ENCODE measurements at regions not wholly inside any gene's neighbourhood (a gene's known extent, or its start where the extent isn't known, plus 50 kb on each side); places are given as distances from the start of the nearest gene placed in this dataset.

DNA sequence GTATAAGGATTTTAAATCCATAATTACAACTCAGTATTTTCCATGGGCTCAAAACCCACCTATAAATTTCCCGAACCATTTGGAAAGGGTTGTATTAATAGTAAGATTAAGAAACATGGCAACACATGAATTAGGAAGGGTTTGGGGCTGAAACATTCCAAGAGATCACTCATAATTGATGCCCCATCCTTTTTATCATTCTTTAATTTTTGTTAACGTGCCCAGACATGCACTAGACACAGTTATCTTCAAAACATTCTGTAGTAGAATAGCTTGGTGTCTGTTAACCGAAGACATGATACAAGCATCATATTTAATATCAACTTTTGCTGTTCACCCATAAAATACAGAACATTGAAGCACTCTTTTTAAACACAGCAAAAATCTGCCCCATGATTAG lies 106.8 kb upstream of the FRMD6 start:
- no peak for DNase-seq (ENCODE audit: low read depth in 2 of 2, low spot score in 1 of 2)

DNA sequence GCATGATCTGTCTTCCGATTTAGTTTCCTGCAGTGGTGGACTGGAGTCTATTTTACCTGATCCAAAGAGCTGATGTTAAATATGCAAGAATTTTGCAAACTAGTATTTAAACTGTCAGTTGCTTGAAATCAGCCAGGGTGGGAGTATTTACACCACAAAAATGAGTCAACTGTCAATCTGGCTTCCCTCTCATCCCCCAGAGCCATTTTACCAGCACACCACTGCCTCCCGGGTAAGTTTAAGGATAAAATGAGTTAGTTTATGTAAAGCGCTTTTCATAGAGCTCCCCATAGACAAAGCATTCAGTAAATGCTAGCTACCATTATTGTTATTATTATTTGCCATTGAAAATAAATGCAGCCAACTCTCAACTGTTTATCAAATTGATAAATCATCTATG lies 106.3 kb upstream of the FRMD6 start:
- no peak for DNase-seq (ENCODE audit: low read depth in 2 of 2, low spot score in 1 of 2)

DNA sequence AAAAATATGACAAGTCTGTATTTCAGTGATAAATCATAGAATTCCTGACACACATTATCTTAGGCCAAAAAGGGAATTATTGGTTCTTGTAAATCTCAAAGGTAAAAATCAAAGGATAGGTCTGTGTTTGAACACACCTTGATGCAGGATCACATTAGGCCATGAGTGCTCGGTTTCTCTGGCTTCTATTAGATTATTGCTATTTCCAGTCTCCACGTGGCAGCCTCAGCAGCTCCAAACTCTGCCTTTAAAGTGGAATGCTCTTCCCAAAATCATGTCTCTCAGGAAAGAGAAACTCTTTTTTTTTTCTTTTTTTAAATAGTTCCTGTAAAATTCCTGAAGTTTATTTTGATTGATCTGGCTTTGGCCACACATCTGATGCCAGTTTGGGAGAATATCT lies 105.6 kb upstream of the FRMD6 start:
- no peak for DNase-seq (ENCODE audit: low read depth in 2 of 2, low spot score in 1 of 2)

DNA sequence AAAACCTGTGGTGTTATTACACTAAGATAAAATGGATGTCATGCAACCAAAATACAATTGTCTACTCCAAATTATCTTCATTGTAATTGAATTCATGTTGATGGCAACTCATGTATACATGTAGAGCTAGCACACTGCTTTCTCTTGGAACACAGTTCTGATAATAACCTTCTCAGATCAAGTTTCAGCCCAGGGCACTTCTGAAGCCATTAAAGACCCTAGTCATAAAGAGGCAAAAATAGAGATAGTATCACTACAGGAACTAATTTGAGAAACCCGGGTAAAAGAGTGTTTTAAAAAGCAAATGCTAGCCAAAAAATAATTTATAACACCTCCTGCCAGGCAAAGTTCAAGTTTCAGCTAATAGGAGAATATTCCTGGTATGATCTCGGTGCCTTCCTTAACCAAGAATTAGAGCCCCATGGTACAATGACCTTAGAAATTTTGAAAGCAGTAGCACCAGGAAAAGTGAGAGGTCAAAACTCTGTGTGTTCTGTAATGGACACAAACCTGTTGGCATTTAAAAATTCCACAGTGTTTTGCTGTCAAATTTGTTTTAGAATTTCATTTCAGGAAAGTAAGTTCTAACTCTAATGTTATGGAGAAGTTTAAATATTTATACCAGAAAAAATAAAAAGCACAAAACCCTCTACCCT lies 105.0 kb upstream of the FRMD6 start:
- no peak for DNase-seq (ENCODE audit: low read depth in 2 of 2, low spot score in 1 of 2)

DNA sequence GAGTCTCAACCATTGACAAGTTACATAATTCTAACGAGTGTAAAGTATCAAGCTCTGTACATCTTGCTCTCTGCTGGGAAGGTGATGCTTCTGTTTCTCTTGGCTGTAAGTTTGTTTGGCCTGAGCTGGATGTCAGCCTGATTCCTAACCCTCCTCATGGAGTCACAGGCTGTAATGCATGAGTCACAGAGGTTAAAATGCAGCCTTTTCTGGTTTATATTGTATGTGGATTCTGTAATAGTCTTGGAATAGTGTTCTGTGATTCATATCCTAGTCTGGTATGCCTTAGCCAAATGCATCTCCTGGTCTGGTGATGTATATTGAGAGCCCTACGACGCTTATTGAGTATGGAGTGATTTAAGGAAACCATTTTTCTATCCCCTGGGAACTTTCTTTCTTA lies 104.5 kb upstream of the FRMD6 start:
- no peak for DNase-seq (ENCODE audit: low read depth in 2 of 2, low spot score in 1 of 2)

- DNase-seq (ENCODE audit: low read depth in 2 of 2, low spot score in 1 of 2), result no peak
Measured at GRCh38 chr14:51547701-51548100, 104.0 kb upstream of the FRMD6 start.

- DNase-seq (ENCODE audit: low read depth in 2 of 2, low spot score in 1 of 2), result no peak
Measured at GRCh38 chr14:51548187-51548586, 103.5 kb upstream of the FRMD6 start.

DNA sequence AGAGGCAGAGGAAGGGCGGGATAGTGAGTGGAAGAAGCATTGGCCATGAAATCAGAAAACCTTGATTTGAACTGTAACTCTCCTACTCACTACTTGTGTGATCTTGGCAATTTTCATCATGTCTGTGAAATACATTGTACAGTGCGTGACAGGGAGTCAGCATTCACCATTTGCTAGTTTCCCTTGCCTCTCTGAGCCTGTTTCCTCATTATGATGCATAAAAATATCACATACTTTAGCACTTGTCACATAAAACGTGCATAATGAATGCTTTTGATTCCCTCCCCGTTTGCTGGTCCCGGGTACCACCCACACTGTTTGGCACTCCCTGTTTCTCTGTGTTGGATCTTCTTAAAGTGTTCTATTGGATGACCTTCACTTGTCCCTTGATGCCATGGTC lies 101.1 kb upstream of the FRMD6 start:
- no peak for DNase-seq (ENCODE audit: low read depth in 2 of 2, low spot score in 1 of 2)

DNA sequence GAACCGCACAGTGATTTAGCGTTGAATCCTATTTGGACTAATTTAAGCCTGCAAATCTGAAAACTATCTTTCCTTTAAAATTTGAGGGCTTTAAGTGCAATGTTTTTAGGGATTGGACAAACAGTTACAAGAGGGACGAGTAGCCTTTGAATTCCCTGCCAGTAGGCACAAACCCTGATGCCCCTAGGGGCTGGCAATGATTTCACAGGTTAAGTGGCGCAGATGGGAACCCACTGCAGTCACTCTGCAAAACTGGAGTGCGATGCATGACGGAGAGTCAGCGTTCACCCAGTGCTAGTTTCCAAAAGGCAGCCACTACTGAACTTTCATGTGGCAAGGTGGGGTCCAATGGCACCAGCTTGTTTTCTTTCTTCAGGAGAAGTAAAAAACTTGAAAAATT lies 99.4 kb upstream of the FRMD6 start:
- DNase-seq (ENCODE audit: low read depth in 2 of 2, low spot score in 1 of 2), result no peak

- no peak for DNase-seq (ENCODE audit: low read depth in 2 of 2, low spot score in 1 of 2)
Measured at GRCh38 chr14:51552768-51553404, 98.8 kb upstream of the FRMD6 start.

GRCh38 chr14:51554339-51554920 lies 97.3 kb upstream of the FRMD6 start:
- no peak for DNase-seq (ENCODE audit: low read depth in 2 of 2, low spot score in 1 of 2)

DNA sequence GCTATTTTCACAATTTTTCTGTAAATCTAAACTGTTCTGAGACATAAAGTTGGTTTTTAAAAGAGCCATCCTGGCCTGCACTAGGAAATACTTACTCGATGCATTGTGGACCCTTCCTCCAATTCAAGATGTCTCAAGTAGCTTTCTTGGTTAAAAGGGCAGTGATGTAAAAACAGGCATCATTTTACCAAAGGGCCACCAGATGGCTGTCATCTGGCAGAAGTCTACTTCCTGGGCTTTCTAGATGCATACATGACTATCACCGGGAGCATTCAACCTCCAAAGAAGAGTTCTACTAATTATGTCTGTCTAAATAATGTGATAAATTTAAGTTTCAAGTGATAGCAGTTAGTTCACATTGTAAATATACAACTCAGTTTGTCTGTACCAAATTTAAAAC lies 96.8 kb upstream of the FRMD6 start:
- DNase-seq (ENCODE audit: low read depth in 2 of 2, low spot score in 1 of 2), result no peak

DNA sequence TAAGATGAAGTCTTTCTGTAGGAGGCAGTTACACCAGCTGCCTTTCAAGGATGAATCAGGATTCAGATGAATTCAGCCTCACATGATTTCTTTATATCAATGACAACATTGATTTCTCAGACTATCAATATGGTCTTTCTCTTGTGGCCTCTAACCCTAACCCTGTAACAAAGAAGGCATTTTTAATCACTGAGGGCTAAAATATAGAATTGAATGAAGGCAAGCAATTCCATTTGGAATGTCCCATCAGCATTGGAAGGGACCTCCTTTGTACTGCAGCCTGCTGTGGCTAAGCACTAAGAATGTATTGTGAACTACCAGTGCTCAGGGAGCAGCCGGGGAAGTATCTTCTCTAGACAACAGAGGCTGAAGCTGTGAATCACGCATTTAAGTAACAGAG lies 90.6 kb upstream of the FRMD6 start:
- DNase-seq (ENCODE audit: low read depth in 2 of 2, low spot score in 1 of 2), result no peak

- no peak for DNase-seq (ENCODE audit: low read depth in 2 of 2, low spot score in 1 of 2)
Measured at GRCh38 chr14:51562816-51563215, 88.9 kb upstream of the FRMD6 start.

- DNase-seq (ENCODE audit: low read depth in 2 of 2, low spot score in 1 of 2), result no peak
Measured at GRCh38 chr14:51563560-51563959, 88.2 kb upstream of the FRMD6 start.

GRCh38 chr14:51564460-51564859 lies 87.2 kb upstream of the FRMD6 start:
- no peak for DNase-seq (ENCODE audit: low read depth in 2 of 2, low spot score in 1 of 2)

- DNase-seq (ENCODE audit: low read depth in 2 of 2, low spot score in 1 of 2), result no peak
Measured at GRCh38 chr14:51564986-51565604, 86.6 kb upstream of the FRMD6 start.

GRCh38 chr14:51566831-51567582 lies 84.7 kb upstream of the FRMD6 start:
- DNase-seq (ENCODE audit: low read depth in 2 of 2, low spot score in 1 of 2), result no peak

- no peak for DNase-seq (ENCODE audit: low read depth in 2 of 2, low spot score in 1 of 2)
Measured at GRCh38 chr14:51568366-51568765, 83.3 kb upstream of the FRMD6 start.

GRCh38 chr14:51573607-51574006 lies 78.1 kb upstream of the FRMD6 start:
- no peak for DNase-seq (ENCODE audit: low read depth in 2 of 2, low spot score in 1 of 2)

DNA sequence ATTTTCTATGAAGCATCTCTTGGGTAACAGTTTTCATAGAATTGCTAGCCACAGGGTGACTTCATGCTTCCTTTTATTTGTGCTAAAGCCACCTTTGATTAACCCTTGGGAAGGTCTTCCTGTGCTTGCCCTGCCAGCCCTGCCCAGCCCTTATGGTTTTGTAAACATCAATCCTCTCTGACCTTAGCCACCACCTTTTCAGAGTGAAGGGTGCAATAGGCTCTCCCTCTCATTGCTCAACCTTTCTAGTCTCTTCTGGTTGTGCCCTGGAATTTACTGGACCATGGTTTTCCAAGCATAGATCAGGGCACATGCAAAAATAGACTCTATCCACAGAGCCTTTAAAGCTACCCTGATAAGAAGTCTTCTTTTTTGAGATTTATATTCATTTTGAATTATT lies 77.7 kb upstream of the FRMD6 start:
- no peak for DNase-seq (ENCODE audit: low read depth in 2 of 2, low spot score in 1 of 2)

Data from stimulated activated CD8-positive, alpha-beta memory T cell treated with anti-CD3 and anti-CD28 coated beads, Interleukin-4, amount 100 ng/mL, for 1 hour (primary cell).